HG02973 (cell line): ENCODE measurements at regions not wholly inside any gene's neighbourhood (a gene's known extent, or its start where the extent isn't known, plus 50 kb on each side); places are given as distances from the start of the nearest gene placed in this dataset.
A peak's percentile ranks its signal among the peaks of the same experiment; 100 is the strongest.

Experiments
- ATAC-seq: cut with Tn5 transposase; IDR thresholded peaks from one replicate; pipeline ENCODE4 v1.9.1; 2021; ENCODE audit warnings: moderate library complexity; ENCODE audit not compliant: unreplicated experiment

GRCh38 chr3:44015170-44015569 lies 226.5 kb upstream of the TOPAZ1 start:
- no peak for ATAC-seq

DNA sequence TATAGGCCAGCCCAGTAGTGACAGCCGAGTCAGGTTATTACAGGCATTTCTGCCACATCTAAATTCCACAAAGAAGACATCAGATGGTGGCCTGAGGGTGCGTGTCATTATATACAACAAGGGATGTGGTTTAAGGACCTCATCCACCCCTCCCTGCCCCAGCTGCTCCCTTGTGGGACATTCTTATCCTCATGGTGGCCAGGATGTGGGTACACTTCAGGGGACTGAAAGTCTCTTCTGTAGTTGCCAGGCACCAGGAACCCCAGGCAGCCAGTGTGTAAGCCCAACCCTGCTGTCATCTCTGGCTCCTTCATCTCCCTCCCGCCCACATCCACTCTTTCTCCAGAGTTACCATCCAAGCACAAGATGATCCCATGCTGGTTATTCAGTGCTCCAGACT lies 224.9 kb upstream of the TOPAZ1 start:
- ATAC-seq = no peak

- no peak for ATAC-seq
These were observed 222.8 kb upstream of the TOPAZ1 start for GRCh38 chr3:44018926-44019325.

GRCh38 chr3:44019736-44020135 lies 221.9 kb upstream of the TOPAZ1 start:
- ATAC-seq = no peak

GRCh38 chr3:44020143-44020542 lies 221.5 kb upstream of the TOPAZ1 start:
- ATAC-seq = no peak

DNA sequence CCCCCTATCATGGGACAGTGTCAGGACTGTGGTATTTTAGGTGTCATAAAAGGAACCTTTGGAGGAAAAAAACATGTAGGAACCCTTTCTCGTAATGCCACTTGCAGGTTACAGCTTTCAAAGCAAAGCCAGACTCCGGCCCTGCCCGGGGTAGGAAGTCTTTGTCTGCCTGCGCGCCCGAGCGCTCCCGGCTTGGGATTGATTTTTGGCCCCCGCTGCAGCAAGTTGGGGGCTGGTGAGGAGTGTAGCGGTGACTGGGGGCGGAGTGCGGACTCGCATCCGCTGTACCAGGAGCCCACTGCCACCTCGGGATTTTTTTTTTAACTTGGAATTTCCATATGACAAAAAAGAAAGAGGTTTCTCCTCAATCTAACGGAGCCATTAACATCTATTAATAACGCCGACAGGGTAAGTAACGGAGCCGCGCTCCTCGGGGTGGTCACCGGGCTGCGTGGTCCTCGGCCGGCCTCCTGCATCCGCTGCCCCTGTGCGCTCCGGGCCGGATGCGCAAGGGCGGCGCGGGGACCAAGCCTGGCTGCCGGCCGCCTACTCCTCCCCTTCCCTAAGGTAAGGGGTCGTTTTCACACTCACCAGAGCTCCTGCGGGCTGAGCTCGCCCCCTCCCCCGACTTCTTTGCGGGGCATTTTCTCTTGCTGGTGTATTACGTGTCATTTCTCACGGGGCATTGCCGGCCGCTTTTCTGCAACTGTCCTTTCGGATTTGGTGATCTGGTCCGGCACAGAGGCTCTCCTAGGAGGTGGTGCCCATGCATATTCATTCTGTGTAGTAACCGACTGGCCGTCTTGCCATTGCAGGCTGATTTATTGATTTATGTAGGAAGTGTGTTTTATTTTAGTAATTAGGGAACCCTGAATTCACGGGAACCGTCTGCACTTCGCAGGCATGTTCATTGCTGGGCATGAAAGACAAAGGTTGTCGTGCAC lies 219.8 kb upstream of the TOPAZ1 start:
- no peak for ATAC-seq

DNA sequence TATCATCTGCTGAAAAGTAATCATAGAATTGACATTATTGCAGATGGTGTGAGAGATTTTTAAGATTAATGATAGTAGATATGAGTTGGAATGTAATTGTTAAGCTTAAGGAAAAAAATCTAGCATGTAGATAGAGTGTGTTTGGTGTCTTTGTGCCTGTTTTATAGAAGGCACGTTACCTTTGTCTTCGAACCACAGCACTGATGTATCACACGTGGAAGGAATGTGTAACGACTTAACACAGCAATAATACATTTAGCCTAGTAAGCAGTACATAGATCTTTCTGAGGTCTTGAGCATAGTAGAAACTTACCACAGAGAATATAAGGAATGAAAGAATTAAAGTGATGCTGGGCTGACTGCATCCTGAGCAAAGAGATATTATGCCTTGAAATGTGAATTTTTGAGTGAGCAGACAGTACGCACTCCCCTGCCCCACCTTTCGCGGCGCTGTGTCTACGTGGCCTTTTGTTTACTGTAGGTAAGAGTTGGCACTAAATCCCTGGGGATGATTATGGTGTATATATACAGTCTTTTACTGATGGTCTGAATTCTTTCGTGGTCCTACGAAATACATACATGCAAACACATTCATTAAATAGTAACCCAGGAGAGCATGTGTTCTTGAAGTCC lies 217.6 kb upstream of the TOPAZ1 start:
- ATAC-seq = no peak

- ATAC-seq = no peak
These were observed 215.3 kb upstream of the TOPAZ1 start for GRCh38 chr3:44026220-44026865.

DNA sequence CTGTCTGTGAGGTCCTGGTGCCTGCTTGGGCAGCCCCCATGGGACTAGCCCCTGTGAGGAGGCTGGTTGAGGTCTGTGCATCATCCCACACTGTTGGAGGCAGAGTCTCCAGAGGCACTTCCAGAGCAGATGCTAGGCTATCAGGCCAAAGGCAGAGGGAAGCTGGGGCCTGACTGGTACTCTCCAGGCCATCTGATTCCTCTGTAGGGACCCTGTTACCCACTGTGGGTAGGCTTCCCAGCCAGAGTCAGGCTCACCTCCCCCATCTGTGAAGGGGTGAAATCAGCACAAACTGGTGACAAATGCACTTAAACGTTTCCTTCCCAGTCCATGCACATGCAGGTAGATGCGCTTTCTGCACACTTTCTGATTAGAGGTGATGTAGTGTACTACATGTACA lies 212.6 kb upstream of the TOPAZ1 start:
- no peak for ATAC-seq

GRCh38 chr3:44030285-44030684 lies 211.4 kb upstream of the TOPAZ1 start:
- no peak for ATAC-seq

GRCh38 chr3:44030687-44031305 lies 210.9 kb upstream of the TOPAZ1 start:
- no peak for ATAC-seq

GRCh38 chr3:44031387-44032380 lies 210.0 kb upstream of the TOPAZ1 start:
- no peak for ATAC-seq

DNA sequence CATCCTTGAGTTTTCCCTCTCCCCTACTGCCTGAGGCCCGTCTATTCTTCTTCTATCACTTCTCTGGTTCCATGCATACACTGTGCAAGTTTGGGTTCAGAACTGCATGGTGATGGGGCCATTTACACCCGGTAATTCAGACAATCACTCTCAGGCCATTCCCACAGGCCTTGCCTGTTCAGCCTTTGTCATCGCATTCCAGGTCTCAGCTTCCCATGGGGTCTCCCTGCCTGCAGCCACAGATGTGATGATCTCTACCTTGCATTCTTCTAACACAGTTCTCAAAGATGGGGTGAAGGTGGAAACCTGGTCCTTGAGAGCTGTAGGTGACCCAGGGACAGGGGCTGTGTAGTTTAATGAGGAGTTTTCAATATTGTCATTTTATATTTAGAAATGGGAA lies 209.2 kb upstream of the TOPAZ1 start:
- no peak for ATAC-seq

DNA sequence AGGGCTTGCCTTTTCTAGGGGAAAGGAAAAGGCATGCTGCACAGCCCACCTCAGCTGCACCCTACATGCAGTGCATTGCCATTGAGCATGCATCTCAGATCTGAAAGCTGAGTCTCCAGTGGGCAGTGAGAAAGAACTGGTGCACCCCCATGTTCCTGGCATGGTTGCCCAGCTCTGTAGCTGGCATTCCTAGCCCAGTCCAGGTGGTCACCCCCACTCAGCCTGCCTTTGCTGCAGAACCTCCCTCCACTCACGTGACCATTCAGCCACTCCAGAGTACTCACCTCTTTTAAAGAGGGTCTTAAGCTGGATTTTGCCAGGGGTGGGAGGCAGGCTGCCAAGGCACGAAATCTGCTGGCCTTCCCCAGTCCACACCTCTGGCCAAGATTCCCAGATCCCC lies 208.6 kb upstream of the TOPAZ1 start:
- no peak for ATAC-seq

GRCh38 chr3:44036850-44037249 lies 204.8 kb upstream of the TOPAZ1 start:
- no peak for ATAC-seq

GRCh38 chr3:44039006-44039405 lies 202.7 kb upstream of the TOPAZ1 start:
- no peak for ATAC-seq

DNA sequence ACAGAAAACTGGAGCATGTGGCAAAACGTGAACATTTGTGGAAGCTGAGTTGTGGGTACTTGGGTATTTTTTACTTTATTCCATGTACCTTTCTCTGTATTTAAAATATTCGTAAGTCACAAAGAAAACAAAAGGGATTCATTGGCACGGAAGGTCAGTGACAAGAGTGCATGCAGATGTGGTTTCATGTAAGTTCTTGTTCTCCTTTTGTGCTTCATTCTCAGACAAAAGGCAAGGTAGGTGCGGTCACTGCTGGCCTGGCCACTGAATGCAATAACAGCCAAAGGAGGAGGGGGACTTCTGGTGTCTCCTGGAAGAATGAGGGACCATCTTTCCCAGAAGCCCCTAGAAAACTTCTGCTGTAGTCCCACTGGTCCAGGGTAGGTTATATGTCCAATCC lies 200.0 kb upstream of the TOPAZ1 start:
- no peak for ATAC-seq

- no peak for ATAC-seq
These were observed 198.9 kb upstream of the TOPAZ1 start for GRCh38 chr3:44042772-44043171.

- peak; percentile 86 for ATAC-seq
These were observed 196.0 kb upstream of the TOPAZ1 start for GRCh38 chr3:44045476-44046275.
